Activated CD8-positive, alpha-beta memory T cell treated with anti-CD3 and anti-CD28 coated beads, Interleukin-2, amount 50 U/mL, for 24 hours (primary cell): ENCODE measurements at regions not wholly inside any gene's neighbourhood (a gene's known extent, or its start where the extent isn't known, plus 50 kb on each side); places are given as distances from the start of the nearest gene placed in this dataset.
A peak's percentile ranks its signal among the peaks of the same experiment; 100 is the strongest.
"Not testable (repeated sequence)": the region's sequence is repeated elsewhere in the genome, so short reads cannot be mapped to it uniquely, and the experiment has no call there.

Experiments used
- DNase-seq: peaks from one replicate; pipeline ENCODE4 v3.0.0-alpha.2; 2020; ENCODE audit errors: extremely low read depth

DNA sequence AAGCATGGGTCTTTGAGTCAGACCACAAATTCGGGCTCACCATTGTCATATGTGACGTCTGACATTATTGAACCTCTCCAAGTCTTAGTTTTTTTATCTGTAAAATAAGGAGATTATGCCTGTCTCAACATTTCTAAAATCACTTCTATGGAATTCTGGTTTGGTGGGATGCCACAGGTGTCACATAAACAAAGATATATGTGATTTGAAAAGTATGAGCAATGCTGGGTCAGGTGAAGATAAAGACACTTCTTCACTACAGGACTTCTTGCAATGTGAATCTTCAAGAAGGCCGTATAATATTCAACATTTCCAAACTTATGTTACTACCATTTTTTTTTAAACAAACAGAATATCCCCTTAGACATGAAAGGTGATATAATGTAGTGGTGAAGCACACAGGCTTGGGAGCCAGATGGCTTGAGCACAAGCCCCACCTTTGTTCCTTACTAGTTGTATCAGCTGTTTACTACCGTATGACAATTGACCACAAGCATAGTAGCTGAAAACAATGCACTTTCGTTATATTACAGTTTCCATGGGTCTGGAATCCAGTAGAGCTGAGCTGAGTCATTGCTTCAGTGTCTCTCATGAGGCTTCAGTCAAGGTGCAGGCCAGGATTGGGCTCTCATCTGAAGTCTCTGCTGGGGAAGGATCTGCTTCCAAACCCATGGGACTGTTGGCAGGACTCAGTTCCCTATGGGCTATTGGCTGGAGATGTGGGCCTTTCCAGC is 87.7 kb downstream of the UTP18 start:
- no peak for DNase-seq

DNA sequence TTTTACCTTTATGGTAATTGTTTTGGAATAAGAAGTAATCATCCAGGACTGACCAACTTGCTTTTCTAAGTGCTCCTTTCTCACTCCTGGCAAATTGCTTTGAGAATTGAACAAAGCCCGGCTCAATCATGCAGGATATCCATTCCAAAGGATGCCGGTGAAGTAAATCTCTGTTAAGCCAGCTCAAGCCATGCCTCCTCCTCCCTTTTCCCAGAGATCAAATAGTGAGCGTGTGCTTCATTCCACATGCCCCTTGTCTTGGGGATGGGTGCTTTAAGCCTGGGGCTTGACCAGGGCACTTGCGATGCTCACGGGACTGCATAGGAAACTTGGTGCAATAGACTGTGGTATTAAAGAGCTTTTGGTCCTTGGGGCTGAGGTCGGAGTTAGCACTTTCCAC is 90.7 kb downstream of the UTP18 start:
- no peak for DNase-seq

DNA sequence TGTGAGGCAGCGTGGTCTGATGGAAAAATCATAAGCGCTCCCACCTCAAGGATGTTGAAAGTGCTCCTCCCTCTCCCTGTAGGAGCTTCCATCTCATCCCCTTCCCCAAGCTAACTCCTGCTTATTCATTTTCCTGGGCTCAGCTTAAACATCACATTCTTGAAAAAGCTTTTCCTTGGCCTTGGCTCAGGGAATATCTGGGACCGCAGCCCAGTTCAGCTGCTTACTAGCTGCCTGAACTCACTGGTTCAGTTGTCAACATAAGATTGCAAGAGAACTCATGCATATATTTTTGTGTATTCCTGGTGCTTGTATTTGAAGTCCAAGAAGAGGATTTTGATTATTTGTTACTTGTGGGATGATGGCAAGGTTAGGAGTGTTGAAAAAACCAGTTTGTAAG is 91.5 kb downstream of the UTP18 start:
- no peak for DNase-seq

DNA sequence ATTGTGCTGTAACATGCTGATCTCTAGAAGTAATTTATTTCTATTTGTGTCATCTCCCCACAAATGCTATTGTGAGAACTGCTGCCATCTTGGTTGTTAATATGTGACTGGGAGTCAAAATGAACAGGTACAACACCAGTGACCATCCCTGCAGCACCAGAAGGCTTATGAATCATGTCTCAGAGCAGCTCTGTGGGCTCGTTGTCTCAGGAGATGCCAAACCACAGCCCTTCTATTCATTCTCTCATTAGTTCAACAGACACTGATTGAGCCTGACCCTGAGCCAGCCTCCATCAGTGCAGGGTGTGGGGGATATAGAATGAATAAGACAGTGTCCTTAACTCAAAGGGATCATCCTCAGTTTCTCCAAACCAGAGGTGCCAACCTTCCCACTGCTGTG is 92.5 kb downstream of the UTP18 start:
- DNase-seq, result no peak

DNA sequence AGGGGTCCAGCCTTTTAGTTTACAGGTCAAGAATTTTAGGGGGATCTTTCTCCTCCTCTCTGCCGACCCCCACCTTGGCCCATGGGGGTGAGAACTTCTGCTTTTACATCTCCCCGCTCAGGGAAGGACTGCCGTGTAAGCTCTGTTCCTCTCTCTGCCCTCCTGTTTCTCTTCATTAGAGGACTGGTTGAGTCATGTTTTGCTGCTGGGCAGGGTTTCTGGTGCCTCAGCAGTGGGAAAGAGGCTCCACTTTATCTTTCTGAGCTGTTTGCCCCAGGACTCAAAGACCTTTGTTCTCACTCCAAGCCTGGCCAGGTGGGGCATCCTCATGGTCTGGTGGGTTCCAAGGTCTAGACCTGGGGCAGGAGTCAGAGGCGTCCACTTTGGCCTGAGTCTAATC is 93.0 kb downstream of the UTP18 start:
- no peak for DNase-seq

DNA sequence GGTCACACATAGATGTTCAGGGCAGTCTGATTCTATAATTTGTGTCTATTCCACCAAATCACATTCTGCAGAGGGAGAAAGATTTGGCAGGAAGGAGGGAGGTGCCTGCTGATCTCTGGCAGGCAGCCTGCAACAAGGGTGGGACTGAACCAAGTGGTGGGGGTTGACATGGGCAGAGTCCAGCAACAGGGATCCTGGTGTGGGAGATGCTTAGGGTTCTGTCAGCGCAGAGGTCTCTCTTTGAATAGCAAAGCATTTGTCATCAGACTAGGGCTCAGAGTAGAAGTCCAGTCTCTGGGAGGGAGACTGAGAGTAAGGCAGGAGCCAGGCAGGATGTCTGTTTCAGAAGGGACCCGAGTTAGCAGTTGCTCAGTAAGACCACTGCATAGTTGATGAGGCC is 94.6 kb downstream of the UTP18 start:
- no peak for DNase-seq

DNA sequence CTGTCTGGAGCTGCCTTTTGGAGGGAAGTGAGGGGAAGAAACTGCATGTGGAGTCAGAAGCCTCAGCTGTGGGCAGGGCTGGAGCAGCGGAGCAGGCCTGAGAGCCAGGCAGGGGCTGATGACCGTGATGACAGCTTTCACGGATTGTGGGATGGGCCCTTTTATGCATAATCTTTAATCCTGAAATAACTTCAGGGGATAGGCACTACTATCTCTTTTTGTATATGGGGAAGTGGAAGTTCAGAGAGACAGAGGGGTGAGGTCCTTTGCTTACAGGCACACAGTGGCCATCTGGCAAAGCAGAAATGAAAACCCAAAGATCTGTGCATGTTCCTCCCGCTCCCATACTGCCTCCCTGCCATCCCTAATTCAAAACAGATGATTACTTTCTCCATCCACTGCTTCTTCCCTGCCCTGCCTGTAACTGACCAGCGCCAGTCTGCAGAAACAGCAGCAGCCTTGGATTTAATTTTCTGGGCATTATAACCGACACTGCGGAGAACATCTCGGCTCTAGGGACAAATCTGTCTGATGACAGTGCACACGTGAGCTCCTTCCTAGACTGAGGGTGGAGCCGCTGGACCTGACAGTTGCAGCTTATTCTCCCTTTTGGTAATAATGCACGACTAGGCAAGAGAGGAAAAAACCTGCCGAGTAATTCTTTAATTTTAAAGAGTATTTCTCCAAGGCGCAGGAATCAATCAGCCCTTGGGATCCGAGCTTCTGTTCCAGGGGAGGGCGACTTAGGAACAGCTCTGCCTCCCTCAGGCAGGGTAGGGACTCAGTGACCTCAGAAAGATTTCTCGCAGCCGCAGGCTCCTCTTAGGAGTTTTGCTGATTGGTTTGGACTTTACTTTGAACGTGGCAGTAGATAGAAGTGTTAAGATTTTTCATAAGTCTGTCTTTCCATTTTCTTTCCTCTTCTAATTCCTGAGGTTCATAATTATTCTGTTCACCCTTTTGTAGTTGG is 95.4 kb downstream of the UTP18 start:
- no peak for DNase-seq

DNA sequence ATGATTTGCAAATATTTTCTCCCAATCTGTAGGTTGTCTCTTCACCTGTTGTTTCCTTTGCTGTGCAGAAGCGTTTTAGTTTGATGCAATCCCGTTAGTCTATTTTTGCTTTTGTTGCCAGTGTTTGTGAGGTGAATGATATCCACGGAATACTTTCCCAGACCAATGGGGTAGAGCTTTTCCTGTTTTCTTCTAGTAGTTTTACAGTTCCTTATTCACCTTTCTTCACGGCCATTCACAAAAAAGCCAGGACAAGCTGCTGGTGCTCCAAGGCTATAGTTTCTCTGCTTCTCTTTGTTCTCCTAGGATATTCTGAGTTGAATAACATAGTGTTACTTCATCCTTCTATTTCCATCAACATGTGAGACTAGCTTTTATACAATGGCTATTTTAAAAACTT is 98.7 kb downstream of the UTP18 start:
- no peak for DNase-seq

DNA sequence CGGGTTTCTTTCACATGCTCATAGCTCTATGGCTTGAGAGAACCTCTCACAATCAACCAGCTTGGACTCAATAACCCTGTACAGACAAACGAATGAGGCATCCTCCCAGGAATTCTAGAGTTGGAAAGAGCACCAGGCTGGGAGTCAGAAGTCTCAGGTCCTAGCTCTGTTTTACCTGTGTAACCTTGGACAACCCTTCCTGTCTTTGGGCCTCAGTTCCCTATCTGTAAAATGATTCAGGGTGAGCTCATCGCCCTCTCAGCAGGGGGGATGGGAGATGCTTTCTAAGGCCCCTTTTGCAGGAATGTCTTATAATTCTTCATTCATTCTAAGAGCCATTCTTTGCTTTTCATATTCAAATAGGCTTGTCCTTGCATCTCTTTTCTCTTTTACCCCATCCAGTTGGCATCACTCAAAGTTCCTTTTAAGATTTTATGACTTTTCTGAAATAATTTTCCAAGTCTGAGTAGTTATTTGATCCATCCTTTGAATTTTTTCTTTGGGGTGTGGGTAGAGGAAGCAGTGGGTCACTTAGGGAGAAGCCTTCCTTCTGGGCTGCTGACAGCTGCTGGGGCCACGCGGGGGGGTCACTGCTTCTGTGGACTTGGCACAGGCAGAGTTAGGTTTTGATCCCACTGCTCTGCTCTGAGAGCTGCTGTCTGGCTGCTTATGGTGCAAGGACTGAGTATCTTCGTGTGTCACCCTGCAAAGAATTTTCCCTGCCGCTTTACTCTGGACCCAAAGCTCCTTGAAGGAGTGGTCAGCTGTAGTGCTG is 102.7 kb downstream of the UTP18 start:
- DNase-seq, result no peak

DNA sequence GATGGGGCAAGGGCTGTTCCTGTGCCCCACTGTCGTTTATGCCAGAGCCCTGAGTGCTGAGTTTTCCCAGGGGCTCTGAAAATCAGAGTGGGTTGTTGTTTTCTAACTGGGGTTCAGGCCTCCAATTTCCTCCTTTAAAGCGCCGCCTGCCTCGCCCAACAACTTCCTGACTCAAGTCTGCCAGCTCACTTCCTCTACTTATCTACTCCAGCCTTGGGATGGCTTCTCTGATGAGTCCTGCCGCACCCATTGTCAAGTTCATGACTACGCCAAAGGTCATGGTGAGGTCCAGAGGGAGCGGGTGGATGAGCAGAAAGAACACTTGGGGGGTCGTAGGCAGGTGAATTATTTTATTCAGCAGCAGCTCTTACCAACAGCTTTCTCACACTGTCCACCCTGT is 104.7 kb downstream of the UTP18 start:
- no peak for DNase-seq

DNA sequence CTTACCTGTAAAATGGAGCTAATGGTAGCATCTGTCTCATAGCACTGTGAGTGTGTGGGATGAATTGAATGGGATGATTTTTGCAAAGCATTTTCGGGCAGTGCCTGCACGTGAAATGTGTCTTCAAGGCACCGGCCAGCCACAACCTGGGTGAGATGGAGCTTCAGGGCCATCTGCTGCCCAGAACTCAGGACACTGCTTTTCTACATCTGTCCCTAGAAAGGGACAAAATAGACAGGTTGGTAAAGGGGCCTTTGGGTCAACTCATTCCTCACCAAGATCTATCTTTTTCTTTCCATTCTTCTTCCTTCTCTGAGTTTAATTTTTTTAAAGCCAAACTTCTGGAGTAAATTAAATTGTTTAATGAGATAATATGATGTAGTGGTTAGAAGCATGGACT is 106.5 kb downstream of the UTP18 start:
- DNase-seq, result no peak

DNA sequence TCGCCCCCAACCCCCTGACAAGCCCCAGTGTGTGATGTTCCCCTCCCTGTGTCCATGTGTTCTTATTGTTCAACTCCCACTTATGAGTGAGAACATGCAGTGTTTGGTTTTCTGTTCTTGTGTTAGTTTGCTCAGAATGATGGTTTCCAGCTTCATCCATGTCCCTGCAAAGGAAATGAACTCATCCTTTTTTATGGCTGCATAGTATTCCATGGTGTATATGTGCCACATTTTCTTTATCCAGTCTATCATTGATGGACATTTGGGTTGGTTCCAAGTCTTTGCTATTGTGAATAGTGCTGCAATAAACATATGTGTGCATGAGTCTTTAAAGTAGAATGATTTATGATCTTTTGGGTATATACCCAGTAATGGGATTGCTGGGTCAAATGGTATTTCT is 107.5 kb downstream of the UTP18 start:
- DNase-seq, result not testable (repeated sequence)

DNA sequence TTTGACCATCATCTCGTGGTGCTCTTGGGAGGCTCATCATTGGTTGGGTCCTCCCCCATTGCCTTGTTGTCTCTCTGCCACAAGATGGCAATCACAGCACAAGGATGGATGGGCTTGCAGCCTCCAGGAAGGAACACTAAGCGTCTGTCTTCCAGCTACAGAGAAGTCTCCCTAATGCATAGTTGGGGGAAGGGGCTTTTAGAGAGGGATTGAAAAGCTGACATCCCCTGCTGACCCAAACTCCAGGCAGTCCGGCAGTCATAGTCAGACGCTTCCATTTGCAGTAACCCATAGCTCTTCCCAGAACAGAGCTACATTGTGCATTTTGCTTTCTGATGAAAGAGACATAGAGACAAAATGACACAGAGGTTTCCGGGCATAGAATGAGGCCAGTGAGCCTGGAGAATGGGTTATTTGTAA is 111.4 kb downstream of the UTP18 start:
- peak; percentile 4 for DNase-seq

DNA sequence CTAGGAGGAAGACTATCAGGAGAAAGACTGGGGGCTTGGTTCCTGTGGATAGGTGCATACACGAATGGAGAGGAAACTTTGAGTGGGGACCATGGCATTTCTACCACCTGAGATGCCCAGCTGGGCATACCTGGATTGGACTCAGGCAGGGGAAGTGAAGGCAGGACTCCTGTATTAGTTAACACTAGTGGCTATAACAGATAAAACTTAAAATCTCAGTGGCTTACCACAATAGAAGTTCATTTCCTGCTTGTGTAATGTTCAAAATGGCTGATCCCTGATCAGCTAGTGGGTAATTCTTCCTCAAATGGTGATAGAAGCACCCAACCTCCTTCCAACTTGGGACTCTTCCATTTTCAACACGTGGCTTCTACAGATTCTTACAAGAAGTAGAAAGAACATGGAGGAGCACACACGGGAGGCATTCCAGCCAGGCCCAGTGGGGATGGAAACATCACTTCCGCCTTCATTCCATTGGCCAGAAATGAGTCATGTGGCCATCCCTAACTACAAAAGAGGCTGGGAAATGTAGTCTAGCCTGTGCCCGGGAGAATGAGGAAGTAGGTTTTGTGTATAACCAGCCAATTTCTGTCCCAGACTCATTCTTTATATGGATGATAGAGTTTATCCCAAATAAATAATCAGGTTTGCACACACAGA is 112.1 kb downstream of the UTP18 start:
- DNase-seq, result no peak

DNA sequence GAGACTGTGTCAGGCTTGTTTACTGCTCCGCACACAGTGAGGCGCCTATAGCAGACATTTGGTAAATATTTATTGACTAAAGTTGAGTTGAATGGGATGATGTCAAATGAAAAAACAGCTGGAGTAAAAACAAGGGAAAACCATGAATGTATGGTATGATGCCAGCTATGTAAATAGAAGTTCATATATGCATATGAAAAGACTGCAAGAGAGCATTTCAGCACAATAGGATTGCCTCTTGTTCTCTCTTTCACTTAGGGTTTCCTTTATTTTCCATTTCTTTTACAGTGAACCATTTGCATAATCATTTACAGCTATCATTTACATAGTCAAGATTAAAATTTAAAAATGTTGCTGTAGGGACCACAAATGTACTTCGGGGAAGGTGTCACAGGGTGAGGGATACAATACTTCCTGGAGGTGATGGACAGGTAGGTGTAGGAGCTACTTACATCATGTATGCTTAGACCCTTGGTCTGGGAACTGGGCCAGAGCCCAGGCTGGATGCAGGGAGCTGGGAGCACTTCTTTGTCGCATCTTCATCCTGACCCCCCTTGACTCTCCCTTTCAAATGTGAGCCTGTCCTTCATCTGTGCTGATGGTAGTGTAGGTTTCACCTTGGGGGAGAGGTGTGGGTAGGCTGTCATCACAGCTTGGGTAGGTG is 113.3 kb downstream of the UTP18 start:
- DNase-seq, result no peak

DNA sequence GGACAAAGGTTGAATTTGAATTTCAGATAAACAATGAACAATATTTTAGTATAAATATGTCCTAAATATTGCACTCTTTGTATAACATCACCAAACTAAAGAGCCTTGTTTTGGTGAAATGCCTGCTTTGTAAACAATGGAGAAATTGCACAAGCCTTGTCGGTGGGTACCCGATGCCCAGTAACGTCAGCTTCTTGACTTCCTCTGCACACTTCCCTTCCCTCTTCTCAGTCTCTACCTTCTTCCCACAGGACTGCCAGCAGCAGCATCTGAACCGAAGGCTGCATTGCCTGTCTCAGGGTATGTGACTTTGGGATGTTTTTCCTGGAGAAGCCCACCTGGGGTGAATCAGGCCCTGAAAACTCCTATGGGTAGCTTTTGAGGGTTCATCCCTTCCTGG is 113.9 kb downstream of the UTP18 start:
- no peak for DNase-seq

DNA sequence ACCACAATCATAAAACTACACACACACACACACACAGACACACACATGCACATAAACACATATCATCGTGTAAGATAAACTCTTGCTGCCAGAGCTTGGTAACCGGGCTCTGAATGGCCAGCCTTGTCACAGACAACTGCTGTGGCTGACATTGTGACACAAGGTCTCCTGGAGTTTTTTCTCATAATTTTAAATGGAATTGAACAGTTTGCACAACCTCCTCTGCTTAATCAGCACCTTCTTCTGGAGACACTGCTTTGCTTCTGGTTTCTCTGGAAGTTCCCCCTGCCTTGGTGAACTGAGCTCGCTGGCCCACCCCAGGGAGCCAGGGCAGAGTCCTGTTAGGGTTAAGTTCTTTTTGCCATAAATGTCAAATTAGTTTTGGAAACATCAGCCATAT is 115.4 kb downstream of the UTP18 start:
- DNase-seq, result no peak

DNA sequence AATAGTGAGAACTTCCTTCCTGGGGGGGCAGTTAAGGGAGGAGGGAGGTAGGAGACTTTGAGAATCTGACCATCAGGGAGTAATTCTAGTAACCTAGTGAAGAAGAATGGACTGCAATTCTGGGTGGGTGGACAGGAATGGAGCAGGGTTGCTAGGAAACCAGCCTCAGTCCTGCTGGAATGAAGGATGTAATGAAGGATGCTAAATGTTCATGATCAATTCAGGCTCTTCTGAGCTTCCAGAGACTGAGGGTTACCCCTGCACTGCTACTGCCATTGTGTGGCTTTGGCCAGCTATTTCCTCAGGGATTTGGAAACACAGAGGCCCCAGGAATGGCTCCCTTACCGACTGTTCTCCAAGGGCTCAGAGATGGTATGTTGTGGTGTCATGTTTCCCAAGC is 116.4 kb downstream of the UTP18 start:
- no peak for DNase-seq

DNA sequence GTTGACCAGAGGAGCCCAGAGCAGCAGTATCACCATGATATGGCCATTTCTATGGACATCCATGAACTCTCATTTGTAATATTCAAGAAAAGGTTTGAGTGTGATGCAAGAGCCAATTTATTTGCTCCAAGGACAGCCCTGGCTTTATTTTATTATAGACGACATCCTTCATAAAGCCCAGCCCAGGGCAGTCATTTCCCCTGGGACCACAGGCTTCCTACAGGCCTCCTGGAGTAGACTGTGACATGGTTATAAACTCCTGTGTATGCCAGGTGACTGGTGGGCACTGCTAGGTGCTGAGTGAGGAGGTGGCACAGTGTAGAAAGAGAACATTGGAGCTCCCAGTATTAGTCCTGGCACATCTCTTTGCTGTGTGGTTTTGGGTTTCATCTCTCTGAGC is 120.9 kb downstream of the UTP18 start:
- no peak for DNase-seq

DNA sequence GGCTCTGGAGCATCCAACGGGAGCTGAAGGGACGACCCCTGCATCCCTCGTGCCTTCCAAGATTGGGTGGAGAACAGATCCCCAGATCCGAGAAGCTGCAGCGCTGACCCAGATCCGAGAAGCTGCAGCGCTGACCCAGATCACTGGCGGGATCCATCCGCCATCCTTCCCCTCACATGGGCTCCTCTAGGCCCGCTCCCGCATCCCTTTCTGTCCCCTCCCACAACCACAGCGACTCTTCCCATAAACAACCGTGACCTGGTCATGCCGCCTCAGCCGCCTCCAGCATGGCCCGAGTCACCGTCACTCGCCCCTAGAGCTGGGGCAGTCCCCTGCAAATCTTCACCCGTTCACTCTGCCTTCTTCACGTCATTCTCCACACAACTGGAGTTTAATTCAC is 124.9 kb downstream of the UTP18 start:
- no peak for DNase-seq

DNA sequence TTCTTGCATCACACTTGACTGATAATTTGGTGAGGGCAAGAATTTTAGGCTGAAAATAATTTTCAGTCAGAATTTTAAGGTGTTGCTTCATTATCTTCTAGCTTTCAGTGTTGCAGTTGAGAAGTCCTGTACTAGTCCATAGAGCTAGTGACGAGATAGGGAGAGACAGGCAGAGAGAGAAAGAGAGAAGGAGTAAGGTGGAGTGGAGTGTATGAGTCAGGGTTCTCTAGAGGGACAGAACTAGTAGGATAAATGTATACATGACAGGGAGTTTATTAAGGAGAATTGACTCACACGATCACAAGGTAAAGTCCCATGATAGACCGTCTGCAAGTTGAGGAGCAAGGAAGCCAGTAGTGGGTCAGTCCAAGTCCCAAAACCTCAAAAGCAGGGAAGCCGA is 127.2 kb downstream of the UTP18 start:
- DNase-seq, result no peak
